HG03280 (cell line): ENCODE measurements at regions not wholly inside any gene's neighbourhood (a gene's known extent, or its start where the extent isn't known, plus 50 kb on each side); places are given as distances from the start of the nearest gene placed in this dataset.
A peak's percentile ranks its signal among the peaks of the same experiment; 100 is the strongest.
"Not testable (repeated sequence)": the region's sequence is repeated elsewhere in the genome, so short reads cannot be mapped to it uniquely, and the experiment has no call there.

ENCODE experiments used
- ATAC-seq: cut with Tn5 transposase; IDR thresholded peaks from one replicate; pipeline ENCODE4 v1.9.1; 2021; ENCODE audit warnings: mild to moderate bottlenecking, moderate library complexity; ENCODE audit not compliant: unreplicated experiment

GRCh38 chr5:34096033-34096432 lies 53.0 kb upstream of the C1QTNF3 start:
- ATAC-seq: not testable (repeated sequence)

- ATAC-seq: not testable (repeated sequence)
These were observed 56.9 kb upstream of the C1QTNF3 start for GRCh38 chr5:34099891-34100290.

GRCh38 chr5:34101567-34101966 lies 58.6 kb upstream of the C1QTNF3 start:
- not testable (repeated sequence) for ATAC-seq

DNA sequence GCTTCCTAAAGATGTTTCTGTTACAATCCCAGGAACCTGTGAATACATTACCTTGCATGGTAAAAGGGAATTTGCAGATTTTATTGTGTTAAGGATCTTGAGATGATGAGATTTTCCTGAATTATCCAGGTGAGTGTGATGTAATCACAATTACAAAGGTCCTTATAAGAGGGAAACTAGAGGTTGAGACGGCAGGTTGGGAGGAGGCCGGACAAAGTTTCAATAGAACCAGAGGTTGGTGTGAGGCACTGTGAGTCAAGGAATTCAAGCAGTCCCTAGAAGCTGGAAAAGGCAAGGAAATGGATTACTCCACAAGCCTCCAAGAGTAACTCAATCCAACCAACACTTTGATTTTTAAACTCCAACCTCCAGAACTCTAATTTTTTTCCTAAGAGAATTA lies 65.9 kb upstream of the C1QTNF3 start:
- not testable (repeated sequence) for ATAC-seq

DNA sequence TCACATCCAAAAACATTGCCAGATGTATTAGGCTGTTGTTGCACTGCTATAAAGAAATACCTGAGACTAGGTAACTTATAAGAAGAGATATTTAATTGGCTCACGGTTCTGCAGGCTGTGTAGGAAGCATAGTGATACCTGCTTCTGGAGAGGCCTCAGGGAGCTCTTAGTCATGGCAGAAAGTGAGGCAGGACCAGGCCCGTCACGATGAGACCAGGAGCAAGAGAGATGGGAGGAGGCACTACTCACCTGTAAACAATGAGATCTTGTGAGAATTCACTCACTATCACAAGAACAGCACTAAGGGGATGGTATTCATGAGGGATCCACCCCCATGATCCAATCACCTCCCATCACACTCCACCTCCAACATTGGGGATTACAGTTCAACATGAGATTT lies 81.3 kb upstream of the C1QTNF3 start:
- not testable (repeated sequence) for ATAC-seq

DNA sequence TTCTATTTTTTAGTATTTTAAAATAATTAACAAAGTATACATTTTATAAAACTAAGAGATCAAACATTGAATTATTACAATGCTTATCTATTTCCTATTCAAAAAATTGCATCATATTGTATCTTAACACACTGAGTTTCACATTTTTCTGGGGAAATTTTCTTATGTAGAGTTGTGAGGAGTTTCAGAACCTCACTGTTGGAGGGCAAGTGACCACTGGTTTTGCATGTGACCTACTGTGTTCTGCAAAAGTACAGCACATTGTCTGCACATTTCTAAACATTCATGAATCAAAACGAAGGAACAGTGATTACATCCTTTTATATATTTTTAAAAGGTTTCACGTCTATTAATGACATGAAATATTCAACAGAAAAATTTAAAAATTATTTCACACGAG lies 82.3 kb upstream of the C1QTNF3 start:
- peak; percentile 71 for ATAC-seq

DNA sequence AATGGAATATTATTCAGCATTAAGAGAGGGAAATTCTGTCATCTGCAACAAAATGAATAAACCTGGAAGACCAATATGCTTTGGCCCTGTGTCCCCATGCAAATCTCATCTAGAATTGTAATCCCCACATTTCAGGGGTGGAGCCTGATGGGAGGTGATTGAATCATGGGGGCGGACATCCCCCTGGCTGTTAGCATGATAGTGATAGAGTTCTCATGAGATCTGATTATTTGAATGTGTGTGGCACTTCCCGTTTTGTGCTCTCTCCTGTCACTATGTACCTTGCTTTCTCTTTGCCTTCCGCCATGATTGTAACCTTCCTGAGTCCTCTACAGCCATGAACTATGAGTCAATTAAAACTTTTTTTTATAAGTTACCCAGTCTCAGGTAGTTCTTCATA lies 83.7 kb upstream of the C1QTNF3 start:
- not testable (repeated sequence) for ATAC-seq

DNA sequence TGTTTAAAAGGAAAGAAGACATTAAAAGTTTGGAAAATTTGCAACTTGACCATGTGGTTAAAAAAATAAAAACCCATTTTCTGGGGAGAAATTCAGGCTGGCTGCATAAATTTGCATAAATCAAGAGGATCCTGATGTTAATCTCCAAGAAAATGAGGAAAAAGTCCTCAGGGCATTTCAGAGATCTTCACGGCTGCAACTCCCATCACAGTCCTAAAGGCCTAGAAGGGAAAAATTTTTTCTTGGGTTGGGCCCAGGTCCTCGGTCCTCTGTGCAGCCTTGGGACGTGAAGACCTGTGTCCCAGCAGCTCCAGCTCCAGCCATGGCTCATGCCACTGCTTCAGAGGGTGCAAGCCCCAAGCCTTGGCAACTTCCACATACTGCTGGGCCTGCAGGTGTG lies 84.8 kb upstream of the C1QTNF3 start:
- not testable (repeated sequence) for ATAC-seq

DNA sequence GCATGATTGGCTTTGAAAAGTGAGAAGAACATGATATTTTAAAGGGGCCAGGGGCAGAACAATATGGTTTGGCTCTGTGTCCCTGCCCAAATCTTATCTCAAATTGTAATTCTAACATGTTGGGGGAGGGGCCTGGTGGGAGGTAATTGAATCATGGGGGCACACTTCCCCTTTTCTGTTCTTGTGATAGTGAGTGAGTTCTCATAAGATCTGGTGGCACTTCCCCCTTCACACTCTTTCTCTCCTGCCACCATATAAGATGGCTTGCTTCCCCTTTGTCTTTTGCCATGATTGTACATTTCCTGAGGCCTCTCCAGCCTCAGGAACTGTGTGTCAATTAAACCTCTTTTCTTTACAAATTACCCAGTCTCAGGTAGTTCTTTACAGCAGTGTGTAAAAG lies 85.9 kb upstream of the C1QTNF3 start:
- ATAC-seq: not testable (repeated sequence)

GRCh38 chr5:34154988-34155387 lies 112.0 kb upstream of the C1QTNF3 start:
- not testable (repeated sequence) for ATAC-seq

- ATAC-seq: not testable (repeated sequence)
These were observed 113.8 kb upstream of the C1QTNF3 start for GRCh38 chr5:34156703-34157414.

DNA sequence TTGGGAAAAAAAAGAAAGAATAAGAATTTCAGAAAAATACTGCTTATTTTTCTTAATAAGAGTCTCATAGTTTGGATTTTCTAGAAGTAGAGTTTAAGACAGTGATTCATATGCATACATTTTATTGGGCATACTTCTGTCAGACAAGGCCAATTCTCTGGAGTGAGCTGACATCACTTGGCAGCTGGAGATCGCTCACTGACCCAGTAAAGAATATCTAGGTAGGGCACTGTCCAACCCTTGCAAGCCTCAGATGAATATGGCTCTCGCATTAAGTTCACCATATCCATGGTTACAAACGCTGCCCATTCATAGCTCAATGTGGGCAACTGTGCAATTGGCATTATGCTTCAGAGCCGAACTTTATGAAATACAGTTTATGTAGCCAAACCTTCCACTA lies 117.9 kb upstream of the C1QTNF3 start:
- not testable (repeated sequence) for ATAC-seq

DNA sequence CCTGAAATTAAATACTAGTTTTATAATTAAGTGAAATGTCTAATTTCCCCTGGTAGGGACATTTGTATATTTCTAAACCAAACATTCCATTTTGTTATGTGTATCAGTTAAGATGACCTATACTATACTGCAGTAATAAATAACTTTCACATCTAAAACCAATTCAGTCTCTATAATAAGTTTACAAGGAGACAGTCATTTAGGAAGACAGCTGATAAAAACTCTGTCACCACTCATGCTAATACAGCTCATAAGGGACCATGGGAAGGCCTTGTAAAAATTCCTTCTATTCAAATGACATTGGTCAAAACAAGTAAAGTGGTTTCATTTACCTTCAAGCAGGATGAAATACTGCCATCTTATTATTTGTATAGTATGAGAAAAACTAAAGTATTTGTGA lies 128.4 kb upstream of the C1QTNF3 start:
- ATAC-seq: not testable (repeated sequence)

- not testable (repeated sequence) for ATAC-seq
These were observed 136.6 kb upstream of the C1QTNF3 start for GRCh38 chr5:34179453-34180190.

DNA sequence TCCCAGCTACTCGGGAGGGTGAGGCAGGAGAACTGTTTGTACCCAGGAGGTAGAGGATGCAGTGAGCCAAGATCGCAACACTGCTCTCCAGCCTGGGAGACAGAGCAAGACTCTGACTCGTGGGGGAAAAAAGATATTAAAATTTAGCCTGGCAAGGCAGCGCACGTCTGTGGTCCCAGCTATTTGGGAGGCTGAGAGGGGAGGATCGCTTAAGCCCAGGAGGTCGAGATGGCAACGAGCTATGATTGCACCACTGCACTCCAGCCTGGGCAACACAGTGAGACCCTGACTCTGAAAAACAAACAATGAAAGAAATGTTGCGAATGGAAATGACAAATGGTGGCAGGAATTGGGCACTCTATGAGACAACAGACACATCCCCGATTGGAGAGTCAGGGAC lies 137.2 kb upstream of the C1QTNF3 start:
- not testable (repeated sequence) for ATAC-seq

DNA sequence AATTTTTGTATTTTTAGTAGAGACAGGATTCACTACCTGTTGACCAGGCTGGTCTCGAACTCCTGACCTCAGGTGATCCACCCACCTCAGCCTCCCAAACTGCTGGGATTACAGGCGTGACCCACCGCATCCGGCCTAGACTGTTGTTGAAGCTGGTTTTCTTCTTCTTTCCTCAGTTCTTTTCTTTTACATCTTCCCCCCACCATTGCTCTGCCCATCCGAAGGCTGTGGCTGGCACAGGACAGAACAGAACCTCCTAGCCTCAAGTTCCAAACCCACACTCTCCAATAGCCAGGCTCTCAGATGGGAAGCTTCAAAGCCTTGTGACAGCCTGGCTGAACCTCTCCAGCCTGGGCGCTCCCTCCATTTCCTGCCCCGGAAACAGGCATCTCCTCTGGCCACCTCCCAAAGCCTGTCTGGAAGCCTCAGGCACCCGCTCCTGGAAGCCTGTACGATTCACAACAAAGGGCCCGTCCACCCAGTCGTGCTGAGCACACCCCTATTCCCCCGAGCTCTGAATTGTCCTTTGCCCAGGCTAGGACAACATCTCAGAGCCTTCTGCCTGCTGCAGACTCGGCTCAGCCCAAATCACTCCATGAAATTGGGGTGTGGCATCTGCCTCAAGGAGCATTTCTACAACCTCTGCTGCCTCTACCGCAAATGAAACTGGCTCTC lies 138.1 kb upstream of the C1QTNF3 start:
- not testable (repeated sequence) for ATAC-seq

- not testable (repeated sequence) for ATAC-seq
These were observed 142.0 kb upstream of the C1QTNF3 start for GRCh38 chr5:34185005-34185404.

DNA sequence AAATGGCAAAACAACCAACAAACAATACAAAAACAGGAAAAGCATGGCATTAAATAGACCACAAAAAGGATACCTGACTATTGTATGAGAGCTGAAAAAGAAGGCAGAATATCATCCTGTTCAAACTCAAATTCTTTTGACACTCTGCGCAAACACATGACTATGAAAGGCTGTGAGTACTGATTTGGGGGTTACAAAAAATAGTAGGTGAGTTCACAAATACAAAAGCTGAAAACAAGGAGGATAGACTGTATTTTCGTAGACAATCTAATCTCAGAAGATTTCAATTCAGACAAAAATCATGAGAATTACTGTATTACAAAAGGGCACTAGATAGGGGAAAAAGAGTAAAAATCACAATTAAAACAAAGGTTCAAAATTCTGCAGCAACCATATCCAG lies 142.6 kb upstream of the C1QTNF3 start:
- not testable (repeated sequence) for ATAC-seq

GRCh38 chr5:34186108-34186507 lies 143.1 kb upstream of the C1QTNF3 start:
- not testable (repeated sequence) for ATAC-seq

GRCh38 chr5:34186865-34187264 lies 143.9 kb upstream of the C1QTNF3 start:
- not testable (repeated sequence) for ATAC-seq

- ATAC-seq: not testable (repeated sequence)
These were observed 144.4 kb upstream of the C1QTNF3 start for GRCh38 chr5:34187441-34187840.
